T-cell (primary cell): ENCODE measurements at regions not wholly inside any gene's neighbourhood (a gene's known extent, or its start where the extent isn't known, plus 50 kb on each side); places are given as distances from the start of the nearest gene placed in this dataset.

ENCODE experiments used
- ATAC-seq, 4 experiments: fragments of 200-7000 bp in 3 of 4; fragments of 150-1000 bp in 1 of 4; cut with Tn5 transposase; replicated peaks in 1 of 4; 1 replicate in 3 of 4; 2 replicates in 1 of 4; pipeline ENCODE4 v1.10.0; 2021; ENCODE audit warnings: moderate library complexity in 3 of 4, mild to moderate bottlenecking in 2 of 4, moderate number of reproducible peaks in 1 of 4
- CTCF ChIA-PET, 2 donors: fragments of 300-600 bp; sonication (Branson Sonifier 250); formaldehyde crosslinking; loops; one replicate each; lab custom pipeline; 2022; ENCODE audit warnings: antibody characterized with exemption in 2 of 2; lab: Charles Lee
- POLR2A ChIA-PET, 2 donors: fragments of 300-600 bp; sonication (Branson Sonifier 250); formaldehyde crosslinking; loops; one replicate each; lab custom pipeline; 2022; ENCODE audit warnings: antibody characterized with exemption in 2 of 2; lab: Charles Lee
- DNase-seq, 35 experiments: peaks; one replicate each; pipeline versions ENCODE4 v3.0.0 to v3.0.0-alpha.2; 2013 to 2023
- H3K27ac ChIP-seq: one replicate; pipeline ENCODE4 v1.5.1; 2013; ENCODE audit warnings: low read length
- H3K27me3 ChIP-seq, 2 experiments: replicated peaks in 1 of 2; 1 replicate in 1 of 2; 2 replicates in 1 of 2; pipeline versions ENCODE4 v1.6.1 to v1.7.0; 2013; ENCODE audit warnings: low read length in 1 of 2, mixed read lengths in 1 of 2; ENCODE audit not compliant: control insufficient read depth in 2 of 2, insufficient read depth in 2 of 2; ENCODE audit errors: extremely low read depth in 1 of 2
- H3K36me3 ChIP-seq, 2 donors: 1 replicate in 1 of 2; 2 replicates in 1 of 2; pipeline versions ENCODE4 v1.6.1 to v1.7.0; 2013; ENCODE audit warnings: low read length in 1 of 2; ENCODE audit not compliant: control insufficient read depth in 2 of 2, insufficient read depth in 1 of 2; ENCODE audit errors: extremely low read depth in 1 of 2
- H3K4me1 ChIP-seq, 2 experiments: 1 replicate in 1 of 2; 2 replicates in 1 of 2; pipeline versions ENCODE4 v1.6.1 to v1.7.0; 2013; ENCODE audit warnings: low read length in 2 of 2, mixed read lengths in 1 of 2; ENCODE audit not compliant: insufficient read depth in 2 of 2, control insufficient read depth in 1 of 2; ENCODE audit errors: extremely low read depth in 1 of 2
- H3K4me3 ChIP-seq, 2 donors: 1 replicate in 1 of 2; 2 replicates in 1 of 2; pipeline versions ENCODE4 v1.5.1 to v1.7.0; 2013; ENCODE audit warnings: mild to moderate bottlenecking in 2 of 2, low read length in 1 of 2, moderate library complexity in 1 of 2; ENCODE audit not compliant: control insufficient read depth in 1 of 2; ENCODE audit errors: extremely low read depth in 1 of 2
- H3K9me3 ChIP-seq: 2 replicates; pipeline ENCODE4 v1.7.0; 2013
- H3K27ac Mint-ChIP-seq, 2 donors: one replicate each; pipeline ENCODE4 v1.8.0; 2020 to 2021; ENCODE audit warnings: mild to moderate bottlenecking in 2 of 2, mixed read lengths in 2 of 2
- H3K27me3 Mint-ChIP-seq, 2 donors: one replicate each; pipeline ENCODE4 v1.8.0; 2021 to 2022; ENCODE audit warnings: mixed read lengths in 2 of 2
- H3K36me3 Mint-ChIP-seq: one replicate; pipeline ENCODE4 v1.8.0; 2021; ENCODE audit warnings: mixed read lengths
- H3K4me1 Mint-ChIP-seq, 3 donors: one replicate each; pipeline ENCODE4 v1.8.0; 2020 to 2022; ENCODE audit warnings: mixed read lengths in 3 of 3, mild to moderate bottlenecking in 1 of 3
- H3K4me3 Mint-ChIP-seq, 3 donors: one replicate each; pipeline ENCODE4 v1.8.0; 2020 to 2022; ENCODE audit warnings: mild to moderate bottlenecking in 3 of 3, mixed read lengths in 3 of 3, moderate library complexity in 3 of 3
- H3K9me3 Mint-ChIP-seq, 3 donors: one replicate each; pipeline ENCODE4 v1.8.0; 2020 to 2022; ENCODE audit warnings: mixed read lengths in 3 of 3
- WGBS: methylation state at CpG from one replicate; pipeline ENCODE4 v1.1.5; 2013; ENCODE audit warnings: missing lambda C conversion rate; ENCODE audit not compliant: insufficient coverage; 5-methylcytosine and 5-hydroxymethylcytosine counted together

- no peaks in the 10 kb centered on the region for H3K4me1 Mint-ChIP-seq
- Histone ChIP-seq H3K4me3 (no peak overlapping the region), H3K9me3 (no peaks in the 10 kb centered on the region), H3K27ac (no peak overlapping the region), H3K36me3 (no peaks in the 10 kb centered on the region), H3K27me3 (no peaks in the 10 kb centered on the region), H3K4me1 (no peaks in the 10 kb centered on the region)
- DNase-seq (no peak), ATAC-seq (no peak)
- H3K27ac Mint-ChIP-seq: no peak overlapping the region
- no peak overlapping the region for H3K4me3 Mint-ChIP-seq
- H3K9me3 Mint-ChIP-seq: peaks cover 5 to 12% (median 7%) of the 10 kb centered on the region in 3 donors
- no peaks in the 10 kb centered on the region for H3K36me3 Mint-ChIP-seq
- no peaks in the 10 kb centered on the region for H3K27me3 Mint-ChIP-seq
- ChIA-PET CTCF (no interaction called here), POLR2A (no interaction called here)
Observed at GRCh38 chr7:119919986-119920385, 353.0 kb upstream of the KCND2 start.

- ChIA-PET CTCF (no interaction called here), POLR2A (no interaction called here)
- H3K27me3 Mint-ChIP-seq: no peaks in the 10 kb centered on the region
- ATAC-seq (no peak), DNase-seq (no peak)
- Histone ChIP-seq H3K27ac (no peak overlapping the region), H3K4me1 (no peaks in the 10 kb centered on the region), H3K4me3 (no peak overlapping the region), H3K36me3 (no peaks in the 10 kb centered on the region), H3K9me3 (no peaks in the 10 kb centered on the region), H3K27me3 (no peaks in the 10 kb centered on the region)
- H3K4me3 Mint-ChIP-seq: no peak overlapping the region
- peaks cover 8 to 14% (median 13%) of the 10 kb centered on the region in 3 donors for H3K9me3 Mint-ChIP-seq
- 88% methylated on average over 5 of the region's 5 CpGs for WGBS
- no peak overlapping the region for H3K27ac Mint-ChIP-seq
- H3K36me3 Mint-ChIP-seq: no peaks in the 10 kb centered on the region
- no peaks in the 10 kb centered on the region for H3K4me1 Mint-ChIP-seq
Observed at GRCh38 chr7:119925581-119926289, 347.2 kb upstream of the KCND2 start.

- DNase-seq: no peak
- H3K4me3 ChIP-seq: no peak overlapping the region
- Mint-ChIP-seq H3K27ac (no peak overlapping the region), H3K4me3 (no peak overlapping the region), H3K9me3 (peaks cover 3 to 22% (median 11%) of the 10 kb centered on the region in 3 donors), H3K4me1 (no peaks in the 10 kb centered on the region), H3K36me3 (no peaks in the 10 kb centered on the region), H3K27me3 (no peaks in the 10 kb centered on the region)
- ATAC-seq: no peak
- no peaks in the 10 kb centered on the region for H3K4me1 ChIP-seq
- no peak overlapping the region for H3K27ac ChIP-seq
- no peaks in the 10 kb centered on the region for H3K36me3 ChIP-seq
- WGBS: no CpG with 5 or more reads among the region's 3 CpGs
- ChIA-PET CTCF (interaction anchor here in 1 of 2 donors (0.7 kb wide), 1 partner anchor 210 kb away, joined by 8 read pairs; no protein-coding TSS in a partner anchor), POLR2A (no interaction called here)
- H3K27me3 ChIP-seq: no peaks in the 10 kb centered on the region
- H3K9me3 ChIP-seq: no peaks in the 10 kb centered on the region
Observed at GRCh38 chr7:119929891-119930290, 343.1 kb upstream of the KCND2 start.

- H3K27me3 ChIP-seq: no peaks in the 10 kb centered on the region
- no CpG with 5 or more reads among the region's 1 CpG for WGBS
- H3K4me3 Mint-ChIP-seq: no peak overlapping the region
- no peak for DNase-seq
- no peak overlapping the region for H3K27ac ChIP-seq
- POLR2A ChIA-PET: no interaction called here
- H3K27ac Mint-ChIP-seq: no peak overlapping the region
- H3K36me3 ChIP-seq: no peaks in the 10 kb centered on the region
- no peaks in the 10 kb centered on the region for H3K4me1 ChIP-seq
- CTCF ChIA-PET: no interaction called here
- no peaks in the 10 kb centered on the region for H3K36me3 Mint-ChIP-seq
- no peaks in the 10 kb centered on the region for H3K27me3 Mint-ChIP-seq
- H3K9me3 Mint-ChIP-seq: peaks cover 3 to 17% (median 6%) of the 10 kb centered on the region in 3 donors
- no peak overlapping the region for H3K4me3 ChIP-seq
- H3K9me3 ChIP-seq: no peaks in the 10 kb centered on the region
- no peaks in the 10 kb centered on the region for H3K4me1 Mint-ChIP-seq
- no peak for ATAC-seq
Observed at GRCh38 chr7:119931230-119931824, 341.6 kb upstream of the KCND2 start.

GRCh38 chr7:119935418-119936025 lies 337.5 kb upstream of the KCND2 start:
- Histone ChIP-seq H3K27ac (no peak overlapping the region), H3K4me3 (no peak overlapping the region), H3K4me1 (no peaks in the 10 kb centered on the region), H3K9me3 (no peaks in the 10 kb centered on the region), H3K36me3 (no peaks in the 10 kb centered on the region), H3K27me3 (no peaks in the 10 kb centered on the region)
- DNase-seq (no peak), ATAC-seq (no peak)
- CTCF ChIA-PET: interaction anchor here in 1 of 2 donors (0.7 kb wide), 1 partner anchor 20 kb away, joined by 3 read pairs; no protein-coding TSS in a partner anchor
- WGBS: no CpG with 5 or more reads among the region's 4 CpGs
- Mint-ChIP-seq H3K27me3 (no peaks in the 10 kb centered on the region), H3K9me3 (peaks cover 0 to 8% (median 0%) of the 10 kb centered on the region in 3 donors), H3K27ac (no peak overlapping the region), H3K4me1 (no peaks in the 10 kb centered on the region), H3K4me3 (no peak overlapping the region), H3K36me3 (no peaks in the 10 kb centered on the region)
- POLR2A ChIA-PET: no interaction called here

- no peaks in the 10 kb centered on the region for H3K27me3 ChIP-seq
- no peak overlapping the region for H3K4me3 ChIP-seq
- ChIA-PET POLR2A (no interaction called here), CTCF (no interaction called here)
- Mint-ChIP-seq H3K4me1 (no peaks in the 10 kb centered on the region), H3K36me3 (no peaks in the 10 kb centered on the region), H3K27ac (no peak overlapping the region), H3K4me3 (no peak overlapping the region), H3K9me3 (peaks cover 0 to under 1% (median 0%) of the 10 kb centered on the region in 3 donors), H3K27me3 (no peaks in the 10 kb centered on the region)
- H3K27ac ChIP-seq: no peak overlapping the region
- ATAC-seq: no peak
- no peak for DNase-seq
- no peaks in the 10 kb centered on the region for H3K4me1 ChIP-seq
- WGBS: no CpG with 5 or more reads among the region's 2 CpGs
- H3K36me3 ChIP-seq: no peaks in the 10 kb centered on the region
- H3K9me3 ChIP-seq: no peaks in the 10 kb centered on the region
Observed at GRCh38 chr7:119936836-119937235, 336.1 kb upstream of the KCND2 start.
